ENCODE measurements at regions not wholly inside any gene's neighbourhood (a gene's known extent, or its start where the extent isn't known, plus 50 kb on each side); places are given as distances from the start of the nearest gene placed in this dataset.

- DNase-seq (ENCODE audit: low spot score), result no peak
These were observed 84.6 kb upstream of the MAX start for GRCh38 chr14:65186951-65187350.

- no peak for DNase-seq (ENCODE audit: low spot score)
These were observed 85.2 kb upstream of the MAX start for GRCh38 chr14:65187421-65188049.

- no peak for DNase-seq (ENCODE audit: low spot score)
These were observed 88.0 kb upstream of the MAX start for GRCh38 chr14:65190312-65190711.

DNA sequence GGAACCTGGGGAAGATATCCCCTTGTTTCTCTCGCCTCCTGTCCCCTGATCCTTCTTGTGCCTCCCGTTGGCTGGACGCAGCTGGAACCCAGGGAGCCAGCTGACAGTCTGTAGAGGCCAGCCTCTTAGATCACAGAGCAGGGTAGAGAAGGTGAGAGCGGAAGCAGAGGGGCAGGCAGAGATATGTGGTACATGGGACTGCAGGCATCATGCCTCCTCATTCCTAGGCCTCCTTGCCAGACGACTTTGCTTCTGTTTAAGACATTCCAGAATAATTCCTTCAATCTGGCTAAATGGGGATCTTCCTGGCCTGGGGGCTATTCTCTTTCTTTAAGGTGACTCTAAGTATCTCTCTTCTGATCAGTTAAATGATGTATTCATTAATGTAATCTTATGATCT, 89.4 kb upstream of the MAX start:
- DNase-seq (ENCODE audit: low spot score), result no peak

DNA sequence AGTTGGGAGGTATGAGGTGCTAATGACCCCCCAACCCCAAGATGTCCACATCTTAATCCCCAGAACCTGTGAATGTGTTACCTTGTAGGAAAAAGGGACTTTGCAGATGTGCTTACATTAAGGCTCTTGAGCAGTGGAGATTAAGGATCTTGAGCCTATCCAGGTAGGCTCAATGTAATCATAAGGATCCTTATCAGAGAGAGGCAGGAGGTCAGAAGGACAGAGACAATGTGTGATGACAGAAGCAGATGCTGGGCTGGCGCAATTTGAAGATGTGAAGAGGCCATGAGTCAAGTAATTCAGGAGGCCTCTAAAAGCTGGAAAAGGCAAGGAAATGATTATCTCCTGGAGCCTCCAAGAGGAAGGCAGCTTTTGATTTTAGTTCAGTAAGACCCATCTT, 90.4 kb upstream of the MAX start:
- DNase-seq (ENCODE audit: low spot score), result no peak

- DNase-seq (ENCODE audit: low spot score), result peak; percentile 69
These were observed 91.7 kb upstream of the MAX start for GRCh38 chr14:65193916-65194590.

- no peak for DNase-seq (ENCODE audit: low spot score)
These were observed 92.9 kb upstream of the MAX start for GRCh38 chr14:65195042-65195719.

DNA sequence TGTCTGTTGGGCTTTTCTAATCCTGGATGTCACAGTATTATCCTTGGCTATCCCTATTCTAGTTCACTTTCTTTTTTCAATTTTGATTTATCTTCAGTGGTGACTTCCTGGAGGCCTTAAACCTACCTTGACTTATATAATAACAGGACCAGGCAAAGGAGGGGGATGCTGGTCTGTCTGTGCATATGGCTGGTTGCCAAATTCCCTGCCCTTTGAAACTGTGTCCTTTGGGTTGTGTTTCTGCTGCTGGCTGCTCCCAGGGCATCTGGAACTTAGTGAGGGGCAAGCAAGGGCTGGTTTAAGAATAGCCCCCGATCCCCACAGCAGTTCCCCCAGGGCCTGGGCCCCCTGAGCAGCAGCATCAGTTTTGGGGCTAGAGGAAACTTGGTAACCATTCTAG, 96.0 kb upstream of the MAX start:
- no peak for DNase-seq (ENCODE audit: low spot score)

- no peak for DNase-seq (ENCODE audit: low spot score)
These were observed 98.1 kb upstream of the MAX start for GRCh38 chr14:65200454-65200853.

- no peak for DNase-seq (ENCODE audit: low spot score)
These were observed 101.3 kb upstream of the MAX start for GRCh38 chr14:65203574-65203973.

DNA sequence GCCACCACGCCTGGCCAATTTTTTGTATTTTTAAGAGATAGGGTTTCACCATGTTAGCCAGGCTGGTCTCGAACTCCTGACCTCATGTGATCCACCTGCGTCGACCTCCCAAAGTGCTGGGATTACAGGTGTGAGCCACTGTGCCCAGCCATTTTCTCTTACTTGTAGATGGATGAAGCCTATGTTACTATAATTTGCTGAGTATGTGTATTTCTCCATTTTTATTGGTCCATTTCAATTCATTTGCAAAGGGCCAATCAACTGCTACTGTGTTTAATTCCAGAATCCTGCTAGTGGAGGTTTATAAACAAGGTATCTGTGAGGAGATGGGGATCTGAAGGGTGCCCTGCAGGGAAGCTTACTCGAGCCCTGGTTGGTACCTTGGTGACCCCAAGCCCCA, 101.7 kb upstream of the MAX start:
- DNase-seq (ENCODE audit: low spot score), result no peak

DNA sequence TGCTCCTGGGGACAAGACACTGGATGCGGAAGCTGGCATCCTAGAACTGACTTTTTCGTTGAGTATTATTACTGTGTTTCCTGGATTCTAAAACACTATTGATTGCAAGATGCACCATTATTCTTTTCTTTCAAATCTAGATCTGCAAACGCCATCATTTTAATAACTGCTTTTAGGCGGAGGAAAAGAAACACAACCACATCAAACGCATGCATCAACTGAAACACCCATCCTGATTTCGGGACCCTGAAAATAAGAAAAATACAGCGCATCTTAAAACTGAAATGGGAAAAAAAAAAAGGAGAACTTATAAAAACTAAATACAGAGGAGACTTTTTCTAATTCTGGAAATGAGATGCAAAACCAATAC, 103.7 kb upstream of the MAX start:
- DNase-seq (ENCODE audit: low spot score), result no peak

DNA sequence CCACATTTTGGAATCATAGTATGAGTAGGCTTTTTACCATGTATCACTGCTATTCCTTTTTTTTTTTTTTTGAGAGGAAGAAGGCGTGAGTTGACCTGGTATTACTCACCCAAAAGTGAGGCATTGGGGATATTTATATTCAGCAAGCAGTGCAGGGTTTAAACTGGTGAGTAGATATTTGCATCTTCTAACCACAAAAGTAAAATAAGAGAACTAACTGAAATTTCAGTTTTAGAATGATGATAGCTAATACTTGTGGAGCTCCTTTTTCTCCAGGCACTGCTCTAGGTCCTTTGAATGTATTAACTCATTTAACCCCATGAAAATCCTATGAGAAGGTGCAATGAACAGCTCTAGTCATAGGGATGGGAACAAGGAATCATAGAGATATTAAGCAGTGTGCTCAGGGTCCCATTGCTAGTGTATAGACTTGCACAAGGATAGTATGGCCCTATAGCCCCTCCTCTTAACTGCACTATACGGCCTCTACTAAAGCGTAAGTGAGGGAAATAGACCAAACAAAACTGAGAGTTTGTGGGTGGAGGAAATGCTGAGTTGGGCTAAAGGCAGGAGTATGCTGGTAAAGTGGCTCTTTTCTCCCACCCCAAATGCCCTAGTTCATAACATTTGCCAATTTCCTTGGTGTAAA, 104.3 kb upstream of the MAX start:
- DNase-seq (ENCODE audit: low spot score), result no peak

- DNase-seq (ENCODE audit: low spot score), result no peak
These were observed 106.2 kb upstream of the MAX start for GRCh38 chr14:65208548-65208947.

DNA sequence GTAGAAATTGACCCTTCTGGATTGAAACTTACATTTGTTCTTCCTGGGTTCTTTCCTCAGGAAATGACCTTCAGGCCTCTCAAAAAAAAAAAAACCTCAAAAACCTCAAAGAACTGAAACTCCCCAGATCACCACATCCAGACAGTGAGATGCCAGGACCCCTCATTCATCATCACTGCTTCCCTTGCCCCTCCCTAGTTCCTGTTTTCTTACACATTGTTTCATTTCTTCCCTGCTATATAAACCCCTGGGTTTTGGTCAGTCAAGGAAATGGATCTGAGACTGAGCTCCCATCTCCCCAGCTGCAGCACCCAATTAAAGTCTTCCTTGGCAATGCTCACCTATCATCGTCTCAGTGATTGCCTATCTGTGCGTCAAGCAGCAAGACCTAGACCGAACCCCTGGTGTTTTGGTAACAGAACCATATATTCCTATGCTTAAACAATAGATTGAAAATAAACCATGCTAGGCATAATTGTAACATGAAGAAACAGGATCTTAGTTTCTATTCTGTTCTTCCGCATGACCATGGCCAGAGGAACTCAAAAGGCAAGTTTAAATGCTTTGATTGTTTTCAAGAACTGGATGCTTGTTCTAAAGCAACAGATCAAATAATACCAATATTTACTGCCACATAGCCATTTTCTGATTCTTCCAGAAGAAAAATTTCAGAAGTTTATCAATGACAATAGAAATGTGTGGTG, 108.0 kb upstream of the MAX start:
- DNase-seq (ENCODE audit: low spot score), result no peak

DNA sequence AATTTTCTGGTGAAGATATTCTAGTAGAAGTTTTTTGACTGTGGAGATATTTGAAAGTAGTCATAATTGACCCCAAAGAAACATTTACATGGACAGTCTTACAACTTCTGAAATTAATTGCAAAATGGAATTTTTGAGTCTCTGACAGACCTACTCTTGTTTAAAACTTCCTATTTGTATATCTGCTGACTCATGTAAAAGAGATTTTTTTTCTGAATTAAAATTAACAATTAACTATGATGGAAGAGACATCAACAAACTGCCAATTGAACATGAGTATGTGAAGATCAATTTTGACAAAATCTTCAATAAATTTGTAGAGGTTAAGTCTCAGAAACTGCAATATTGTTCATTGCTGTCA, 108.5 kb upstream of the MAX start:
- no peak for DNase-seq (ENCODE audit: low spot score)

DNA sequence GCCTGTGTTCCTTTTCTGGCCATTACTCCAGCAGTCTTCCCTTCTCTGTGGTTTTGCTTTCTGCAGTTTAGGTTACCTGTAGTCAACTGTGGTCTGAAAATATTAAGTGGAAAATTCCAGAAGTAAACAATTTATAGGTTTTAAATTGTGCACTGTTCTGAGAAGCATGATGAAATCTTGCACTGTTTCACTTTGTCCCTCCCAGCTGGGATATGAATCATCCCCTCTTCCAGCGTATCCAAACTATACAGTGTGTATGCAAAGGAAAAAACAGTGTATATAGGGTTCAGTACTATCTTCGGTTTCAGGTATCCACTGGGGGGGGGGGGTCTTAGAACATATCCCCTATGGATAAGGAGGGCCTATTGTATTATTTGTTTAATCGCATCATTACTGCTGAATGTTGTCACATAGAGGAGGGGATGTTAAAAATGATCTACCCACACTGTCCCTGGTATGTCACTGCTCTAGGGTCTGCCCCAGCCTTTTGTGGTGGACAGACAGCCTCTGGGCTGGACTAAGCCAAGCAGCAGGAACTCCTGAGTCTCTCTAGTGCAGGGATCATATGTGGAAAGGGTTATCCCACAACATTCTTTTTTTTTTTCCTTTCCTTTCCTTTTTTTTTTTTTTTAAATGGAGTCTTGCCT, 109.1 kb upstream of the MAX start:
- no peak for DNase-seq (ENCODE audit: low spot score)

DNA sequence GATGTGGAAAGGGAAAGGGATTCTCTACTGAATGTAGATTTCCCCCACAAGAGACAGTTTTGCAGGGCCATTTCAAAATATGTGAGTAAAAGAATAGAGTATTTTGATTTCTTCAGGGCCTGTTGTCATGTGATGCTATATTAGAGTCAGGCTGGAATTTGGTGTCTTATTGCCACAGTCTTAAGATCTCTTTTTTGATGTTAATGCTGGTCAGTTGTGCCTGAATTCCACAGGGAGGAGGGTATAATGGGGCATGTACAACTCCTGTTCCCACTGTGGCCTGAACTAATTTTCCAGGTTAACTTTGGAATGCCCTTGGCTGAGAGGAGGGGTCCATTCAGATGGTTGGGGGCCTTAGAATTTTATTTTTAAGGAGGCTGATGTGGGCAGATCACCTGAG, 111.0 kb upstream of the MAX start:
- DNase-seq (ENCODE audit: low spot score), result no peak

DNA sequence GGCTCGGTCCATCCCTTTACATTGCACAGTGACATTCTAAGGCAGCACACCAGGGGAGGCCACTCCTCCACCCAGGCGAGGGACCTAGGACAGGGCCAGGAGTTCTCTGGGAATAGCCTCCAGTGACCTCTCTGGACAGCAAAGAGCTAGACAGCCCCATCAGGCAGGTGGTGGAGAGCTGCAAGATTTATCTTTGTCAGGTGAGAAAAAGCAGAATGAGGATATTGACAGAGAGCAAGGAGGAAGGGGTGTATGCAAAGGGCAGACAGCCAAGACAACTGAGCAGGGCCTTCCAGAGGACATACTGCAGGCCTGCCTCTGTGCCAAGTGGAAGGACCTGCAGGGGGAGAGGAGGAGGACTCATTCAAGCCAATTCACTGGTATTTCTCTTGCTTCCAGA, 112.4 kb upstream of the MAX start:
- no peak for DNase-seq (ENCODE audit: low spot score)

DNA sequence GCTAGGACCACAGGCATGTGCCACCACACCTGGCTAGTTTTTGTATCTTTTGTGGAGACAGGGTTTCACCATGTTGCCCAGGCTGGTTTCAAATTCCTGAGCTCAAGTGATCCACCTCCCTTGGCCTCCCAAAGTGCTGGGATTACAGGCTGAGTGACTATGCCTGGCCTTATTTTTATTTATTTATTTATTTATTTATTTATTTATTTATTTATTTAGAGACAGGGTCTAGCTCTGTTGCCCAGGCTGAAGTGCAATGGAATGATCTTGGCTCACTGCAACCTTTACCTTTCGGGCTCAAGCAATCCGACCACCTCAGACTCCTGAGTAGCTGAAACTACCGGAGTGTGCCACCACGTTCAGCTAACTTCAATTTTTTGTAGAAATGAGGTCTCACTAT, 117.0 kb upstream of the MAX start:
- no peak for DNase-seq (ENCODE audit: low spot score)

GRCh38 chr14:65222440-65222858, 120.1 kb upstream of the MAX start:
- peak; percentile 28 for DNase-seq (ENCODE audit: low spot score)

DNA sequence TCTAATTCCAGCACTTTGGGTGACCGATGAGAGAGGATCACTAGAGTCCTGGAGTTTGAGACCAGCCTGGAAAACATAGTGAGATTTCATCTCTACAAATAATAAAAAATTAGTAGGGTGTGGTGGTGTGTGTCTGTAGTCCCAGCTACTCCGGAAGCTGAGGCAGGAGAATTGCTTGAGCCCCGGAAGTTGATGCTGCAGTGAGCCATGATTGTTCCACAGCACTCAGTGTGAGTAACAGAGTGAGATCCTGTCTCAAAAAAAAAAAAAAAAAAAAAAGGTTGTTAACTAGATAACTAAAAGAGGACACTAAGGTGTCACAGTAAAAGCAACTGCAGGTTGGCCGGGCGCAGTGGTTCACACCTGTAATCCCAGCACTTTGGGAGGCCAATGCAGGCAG, 121.3 kb upstream of the MAX start:
- DNase-seq (ENCODE audit: low spot score), result no peak

All from cerebellar cortex (tissue), 1 donor.